IPS-NIHi7 (cell line): ENCODE measurements at regions not wholly inside any gene's neighbourhood (a gene's known extent, or its start where the extent isn't known, plus 50 kb on each side); places are given as distances from the start of the nearest gene placed in this dataset.
"Not testable (repeated sequence)": the region's sequence is repeated elsewhere in the genome, so short reads cannot be mapped to it uniquely, and the experiment has no call there.

ENCODE experiments used
- DNase-seq: peaks from one replicate; pipeline ENCODE4 v3.0.0; 2012; ENCODE audit warnings: mixed read lengths; ENCODE audit errors: extremely low spot score

DNA sequence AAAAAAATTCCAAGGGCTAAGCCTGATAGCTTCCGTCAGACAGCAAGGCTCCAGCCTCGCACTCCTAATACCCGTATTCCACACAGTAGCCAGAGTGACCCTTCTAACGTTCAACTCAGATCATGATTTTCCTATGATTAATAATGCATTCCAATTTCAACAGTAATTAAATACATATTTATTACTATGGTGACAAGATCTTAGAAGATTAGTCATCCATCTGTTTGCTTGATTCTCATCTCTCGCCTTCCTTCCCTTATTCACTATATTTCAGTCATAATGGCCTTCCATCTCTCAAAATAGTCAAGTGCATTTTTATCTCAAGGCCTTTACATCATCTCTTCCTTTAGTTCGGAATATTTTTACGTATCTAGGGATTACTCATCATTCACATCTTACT is 621.2 kb upstream of the SPRY2 start:
- DNase-seq, result no peak

- DNase-seq, result no peak
Measured at GRCh38 chr13:80957019-80957655, 616.2 kb upstream of the SPRY2 start.

DNA sequence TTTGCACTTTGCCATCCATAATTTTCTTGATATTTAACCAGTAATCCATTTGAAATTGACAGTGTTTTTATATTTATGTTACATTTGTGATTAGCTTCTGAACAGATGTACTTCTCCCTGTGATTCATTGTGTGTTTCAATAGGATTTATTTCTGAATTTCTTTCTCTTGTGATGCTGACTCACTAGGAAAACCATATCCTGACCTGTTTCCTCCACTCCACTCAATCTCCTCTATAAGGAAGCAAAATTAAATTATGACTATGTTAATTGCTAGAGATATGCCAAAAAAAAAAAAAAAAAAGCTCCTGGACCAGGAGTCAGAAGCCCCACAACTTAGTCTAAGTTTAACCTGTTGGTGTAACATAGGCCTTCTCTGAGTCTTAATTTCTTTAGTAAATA is 614.6 kb upstream of the SPRY2 start:
- DNase-seq, result no peak

GRCh38 chr13:80952158-80952557 is 611.2 kb upstream of the SPRY2 start:
- DNase-seq, result no peak

GRCh38 chr13:80946008-80946802 is 605.3 kb upstream of the SPRY2 start:
- DNase-seq, result no peak

DNA sequence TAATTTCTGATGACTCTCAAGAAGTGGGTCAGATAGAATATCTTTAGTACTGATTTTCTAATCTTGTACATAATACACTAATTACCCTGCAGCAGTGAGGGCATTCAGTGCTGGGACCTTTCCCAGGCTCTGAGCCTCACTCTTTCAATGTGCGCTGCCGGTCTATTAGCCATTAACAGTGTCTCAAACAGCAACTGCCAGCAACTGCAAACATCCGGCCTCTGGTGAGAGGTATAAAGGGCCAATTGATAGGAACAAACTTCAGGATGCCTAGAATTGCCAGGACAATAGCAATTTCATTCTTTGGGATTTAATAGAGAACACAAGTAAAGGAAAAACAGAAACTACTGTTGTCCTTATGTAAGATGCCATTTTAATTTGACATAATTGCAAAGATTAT is 604.4 kb upstream of the SPRY2 start:
- DNase-seq, result peak; percentile 44

DNA sequence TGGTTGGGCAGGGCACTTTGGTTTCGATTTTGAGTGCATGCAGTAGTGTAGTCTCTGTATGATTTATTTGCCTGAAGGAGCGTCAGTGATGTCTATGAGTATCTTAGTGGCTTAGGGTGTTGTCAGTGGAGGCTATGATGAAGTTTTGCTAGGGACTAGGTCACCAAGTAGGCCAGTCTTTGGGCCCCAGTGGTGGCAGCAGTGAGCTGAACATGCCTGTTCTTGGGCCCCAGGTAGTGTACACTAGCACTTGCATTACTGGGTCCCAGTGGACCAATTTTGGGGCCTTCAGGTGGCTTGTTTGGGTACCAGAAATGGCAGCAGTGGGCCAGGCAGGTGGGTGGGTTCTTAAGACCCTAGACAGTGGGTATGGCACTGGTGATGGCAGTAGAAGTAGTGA is 598.7 kb upstream of the SPRY2 start:
- DNase-seq, result peak; percentile 9

DNA sequence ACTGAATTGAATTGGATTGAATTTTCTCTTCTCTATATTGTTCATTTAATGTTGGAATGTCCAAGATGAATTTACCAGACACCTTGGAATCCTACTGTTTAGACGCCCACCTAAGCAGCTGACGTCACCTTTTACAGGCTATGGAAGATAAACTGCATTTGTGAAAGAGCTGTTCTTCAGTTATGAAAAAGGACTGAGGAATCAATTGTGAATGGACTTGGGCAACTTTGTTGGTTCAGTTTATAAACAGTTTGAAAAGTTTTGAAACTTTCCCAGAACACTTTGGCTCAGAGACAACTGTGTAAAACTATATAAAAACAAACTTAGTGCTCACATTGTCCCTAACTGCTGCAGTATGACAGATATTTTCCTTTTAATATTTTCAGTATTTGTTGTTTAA is 590.8 kb upstream of the SPRY2 start:
- no peak for DNase-seq

DNA sequence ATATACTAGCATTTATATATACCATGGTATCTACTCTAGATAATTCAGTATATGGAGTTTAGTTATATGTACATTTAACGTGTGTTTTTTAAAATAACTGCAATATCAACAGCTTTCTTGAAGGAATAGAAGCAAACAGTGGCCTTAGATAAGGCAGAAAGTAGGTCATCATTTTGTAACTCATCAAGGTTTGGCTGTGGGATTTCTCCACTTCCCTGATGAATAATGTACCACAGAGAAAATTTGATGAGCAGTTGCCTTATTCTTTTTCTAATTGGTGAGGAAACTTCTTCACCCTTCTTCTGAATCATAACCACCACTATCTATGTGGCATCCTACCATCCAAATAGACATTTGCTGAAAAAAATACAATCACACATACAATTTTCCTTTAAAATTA is 590.2 kb upstream of the SPRY2 start:
- no peak for DNase-seq

DNA sequence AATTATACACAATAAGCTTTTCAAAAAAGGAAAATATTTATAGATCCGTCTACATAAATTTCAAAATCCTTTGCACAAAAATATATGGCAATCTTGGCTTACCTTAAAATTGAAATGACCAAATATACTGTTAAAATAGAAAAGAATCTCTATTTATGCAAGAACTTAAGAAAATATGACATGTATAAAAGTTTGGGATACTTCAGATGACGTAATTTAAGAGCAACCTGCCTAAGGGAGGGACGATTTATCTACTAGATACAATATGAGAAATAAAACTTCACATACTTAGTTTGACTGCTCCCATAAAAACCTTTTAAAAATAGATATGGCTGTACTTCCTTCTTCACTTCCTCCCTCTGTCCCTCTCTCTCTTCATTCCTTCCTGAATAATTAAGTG is 587.3 kb upstream of the SPRY2 start:
- no peak for DNase-seq

DNA sequence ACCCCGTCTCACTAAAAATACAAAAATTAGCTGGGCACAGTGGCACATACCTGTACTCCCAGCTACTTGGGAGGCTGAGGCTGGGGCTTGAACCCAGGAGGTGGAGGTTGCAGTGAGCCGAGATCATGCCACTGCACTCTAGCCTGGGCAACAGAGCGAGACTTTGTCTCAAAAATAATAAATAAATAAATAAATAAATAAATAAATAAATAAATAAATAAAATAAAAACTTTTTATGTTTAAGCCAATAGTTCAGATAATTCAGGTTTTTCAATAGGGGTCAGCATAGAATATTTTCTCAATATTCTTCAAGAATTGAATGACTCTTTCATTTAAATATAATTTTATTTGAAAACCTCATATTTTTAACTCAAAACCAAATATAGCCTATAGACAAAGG is 585.1 kb upstream of the SPRY2 start:
- DNase-seq, result not testable (repeated sequence)

DNA sequence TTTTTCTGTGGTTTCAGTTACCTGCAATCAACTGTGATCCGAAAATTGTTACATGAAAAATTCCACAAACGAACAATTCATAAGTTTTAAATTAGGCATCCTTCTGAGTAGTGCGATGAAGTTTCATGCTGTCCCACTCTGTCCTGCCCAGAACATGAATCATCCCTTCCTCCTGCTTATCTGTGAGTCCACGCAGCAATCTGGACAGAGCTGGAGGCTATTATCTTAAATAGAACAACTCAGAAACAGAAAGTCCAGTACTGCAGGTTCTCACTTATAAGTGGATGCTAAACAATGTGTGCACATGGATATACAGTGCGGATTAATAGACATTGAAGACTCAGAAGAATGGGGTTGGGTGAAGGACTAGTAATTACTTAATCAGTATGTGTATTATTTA is 583.7 kb upstream of the SPRY2 start:
- DNase-seq, result no peak

- peak; percentile 20 for DNase-seq
Measured at GRCh38 chr13:80923907-80924306, 583.0 kb upstream of the SPRY2 start.

DNA sequence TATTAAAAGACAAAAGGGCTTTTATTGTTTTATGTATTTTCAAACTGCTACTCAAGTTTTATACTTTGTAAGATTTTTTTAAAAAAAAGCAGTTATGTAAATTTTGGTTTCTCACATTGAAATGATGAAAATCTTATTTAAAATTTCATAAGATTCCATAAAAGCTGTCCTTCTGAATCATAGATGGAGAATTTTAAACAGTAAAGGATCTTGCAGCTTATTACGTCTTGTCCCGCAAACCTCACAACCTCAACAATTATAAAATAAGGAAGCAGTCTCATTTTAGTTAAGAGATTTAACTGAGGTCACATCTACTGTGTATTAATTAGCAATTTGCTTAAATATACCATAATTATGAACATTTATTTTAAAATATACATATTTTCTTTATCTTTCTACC is 581.0 kb upstream of the SPRY2 start:
- DNase-seq, result no peak

GRCh38 chr13:80921541-80921940 is 580.6 kb upstream of the SPRY2 start:
- no peak for DNase-seq

GRCh38 chr13:80906860-80907259 is 565.9 kb upstream of the SPRY2 start:
- no peak for DNase-seq

- DNase-seq, result no peak
Measured at GRCh38 chr13:80904386-80904785, 563.5 kb upstream of the SPRY2 start.

DNA sequence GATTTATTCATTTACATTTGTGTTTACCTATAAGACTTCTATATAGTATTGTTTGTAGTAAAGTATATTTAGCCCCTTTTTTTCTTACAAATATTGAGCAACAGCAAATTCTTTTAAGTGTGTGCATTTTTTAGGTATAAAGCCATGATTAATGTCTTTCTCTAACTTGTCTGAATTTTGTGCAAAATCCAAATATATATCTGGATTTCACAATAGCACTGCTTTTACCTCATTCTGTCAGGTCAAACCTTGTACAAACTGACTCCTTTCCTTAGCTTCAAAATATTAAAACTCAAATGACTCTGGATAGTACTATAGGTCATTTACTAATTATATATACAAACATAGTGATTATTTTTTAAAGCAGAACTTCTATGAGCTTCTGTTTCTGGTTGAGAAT is 563.0 kb upstream of the SPRY2 start:
- DNase-seq, result no peak

DNA sequence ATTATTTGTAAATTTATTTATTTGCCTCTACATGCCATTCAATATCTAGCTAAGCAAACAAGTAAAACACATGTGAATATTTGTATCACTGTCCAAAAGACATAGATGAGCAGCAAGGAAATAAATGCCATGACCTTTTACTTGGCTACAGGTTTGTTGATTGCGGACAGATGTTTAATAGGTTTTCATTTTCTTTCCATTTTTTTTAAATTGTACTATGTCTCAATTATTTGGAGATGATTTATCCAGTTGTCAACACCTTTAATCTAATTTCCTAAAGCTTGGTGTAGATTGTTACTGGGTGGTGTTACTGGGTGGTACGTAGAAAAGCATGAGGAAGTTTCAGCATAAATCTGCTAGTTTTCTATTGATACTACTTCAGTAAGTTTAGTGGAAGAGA is 560.6 kb upstream of the SPRY2 start:
- no peak for DNase-seq

- DNase-seq, result no peak
Measured at GRCh38 chr13:80901111-80901510, 560.2 kb upstream of the SPRY2 start.

GRCh38 chr13:80900561-80900960 is 559.6 kb upstream of the SPRY2 start:
- DNase-seq, result no peak

DNA sequence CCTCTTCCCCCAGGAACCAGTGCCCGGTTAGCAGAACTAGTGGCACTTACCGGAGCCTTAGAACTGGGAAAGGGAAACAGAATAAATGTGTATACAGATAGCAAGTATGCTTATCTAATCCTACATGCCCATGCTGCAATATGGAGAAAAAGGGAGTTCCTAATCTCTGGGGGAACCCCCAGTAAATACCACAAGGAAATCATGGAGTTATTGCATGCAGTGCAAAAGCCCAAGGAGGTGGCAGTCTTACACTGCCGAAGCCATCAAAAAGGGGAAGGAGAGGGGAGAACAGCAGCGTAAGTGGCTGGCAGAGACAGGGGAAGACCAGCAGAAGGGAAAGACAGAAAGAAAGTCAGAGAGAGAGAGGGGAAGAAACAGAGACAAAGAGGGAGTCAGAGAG is 556.7 kb upstream of the SPRY2 start:
- DNase-seq, result not testable (repeated sequence)

- no peak for DNase-seq
Measured at GRCh38 chr13:80894917-80895316, 554.0 kb upstream of the SPRY2 start.

DNA sequence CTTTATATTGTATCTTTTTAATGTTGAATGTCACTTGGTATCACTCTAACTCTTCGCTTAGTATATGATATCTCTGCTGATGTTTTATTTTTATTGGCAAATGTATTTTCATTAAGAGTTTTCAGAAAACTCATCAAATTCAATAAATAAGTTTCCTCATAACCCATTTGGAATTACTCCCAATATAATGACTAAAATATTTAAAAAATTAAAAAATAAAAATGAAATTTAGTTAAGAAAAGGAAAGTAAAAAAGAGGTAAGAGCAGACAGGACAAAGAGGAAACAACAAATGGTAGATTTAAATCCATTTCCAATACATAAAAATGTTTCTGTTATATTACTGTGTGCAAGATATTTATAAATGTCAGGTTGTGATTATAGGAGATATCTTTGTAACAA is 548.9 kb upstream of the SPRY2 start:
- DNase-seq, result no peak
